HUDEP-2 (cell line): ENCODE measurements at regions not wholly inside any gene's neighbourhood (a gene's known extent, or its start where the extent isn't known, plus 50 kb on each side); places are given as distances from the start of the nearest gene placed in this dataset.
A peak's percentile ranks its signal among the peaks of the same experiment; 100 is the strongest.

ENCODE experiments used
- DNase-seq, 76 experiments: peaks; one replicate each; lab custom pipeline; 2025; ENCODE audit not compliant: unreplicated experiment in 76 of 76; lab: John Stamatoyannopoulos, UW

DNA sequence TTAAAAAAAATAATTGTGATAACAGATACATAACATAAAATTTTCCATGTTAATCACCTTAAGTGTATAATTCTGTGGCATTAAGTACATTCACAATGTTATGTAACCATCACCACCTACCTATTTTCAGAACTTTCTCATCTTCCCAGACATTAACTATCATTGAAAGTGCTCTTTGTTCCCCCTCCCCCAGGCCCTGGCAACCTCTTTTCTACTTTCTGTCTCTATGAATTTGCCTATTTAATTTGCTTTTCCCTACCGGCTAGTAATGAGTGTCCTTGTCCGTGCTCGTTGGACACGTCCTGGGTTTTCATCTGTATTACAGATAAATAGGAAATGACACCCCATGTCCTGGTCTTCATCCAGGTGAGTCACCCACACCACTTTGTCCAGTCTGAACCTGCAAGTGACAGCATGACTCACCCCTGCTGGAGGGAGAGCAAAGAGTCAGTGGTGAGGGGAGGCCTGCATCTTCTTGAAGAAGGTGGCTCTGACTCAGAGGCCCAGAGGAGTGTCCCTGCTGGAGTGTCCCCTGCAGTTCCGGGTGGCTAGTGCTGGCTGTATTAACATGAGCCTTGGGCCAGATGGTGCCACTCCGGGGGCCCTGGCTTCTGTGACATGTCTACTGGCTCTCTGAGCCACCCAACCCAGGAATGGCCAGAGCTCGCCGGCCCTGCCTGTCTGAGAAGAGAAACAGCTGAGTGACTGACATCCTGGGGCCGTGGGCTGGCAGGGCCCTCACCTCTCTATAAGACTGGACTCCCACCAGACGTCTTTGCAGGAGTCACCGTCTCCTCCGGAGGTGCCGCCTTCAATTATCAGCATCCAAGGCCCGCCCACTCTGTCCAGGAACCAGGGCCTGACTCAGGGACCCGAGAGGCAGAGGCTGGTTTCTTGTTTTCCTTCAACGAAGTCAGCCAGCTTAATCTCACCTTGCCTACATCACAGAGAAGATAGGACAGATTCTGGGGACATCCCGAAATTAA lies 503.2 kb upstream of the MKI67 start:
- no peak for DNase-seq

DNA sequence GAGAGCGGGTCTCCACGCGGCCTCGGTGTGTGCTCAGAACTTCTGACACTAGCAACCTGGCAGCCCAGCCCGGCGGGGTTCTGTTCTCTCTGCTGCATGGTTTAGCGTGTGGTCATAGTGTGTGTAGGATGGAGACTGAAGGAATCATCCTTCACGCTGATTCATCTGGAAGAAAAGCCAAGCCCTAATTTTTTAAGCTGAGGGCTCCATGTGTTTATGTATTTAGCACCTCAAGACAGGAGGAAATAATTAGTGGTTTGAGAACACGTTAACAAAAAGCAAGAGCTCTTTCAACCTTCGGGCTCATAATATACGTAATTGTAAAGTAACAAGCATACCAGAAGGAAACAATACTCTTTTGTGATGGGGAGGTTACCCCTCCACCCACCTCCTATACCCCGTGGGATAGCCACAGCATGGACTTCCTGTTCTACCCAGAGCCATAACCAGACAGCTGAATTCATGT lies 504.6 kb upstream of the MKI67 start:
- no peak for DNase-seq

DNA sequence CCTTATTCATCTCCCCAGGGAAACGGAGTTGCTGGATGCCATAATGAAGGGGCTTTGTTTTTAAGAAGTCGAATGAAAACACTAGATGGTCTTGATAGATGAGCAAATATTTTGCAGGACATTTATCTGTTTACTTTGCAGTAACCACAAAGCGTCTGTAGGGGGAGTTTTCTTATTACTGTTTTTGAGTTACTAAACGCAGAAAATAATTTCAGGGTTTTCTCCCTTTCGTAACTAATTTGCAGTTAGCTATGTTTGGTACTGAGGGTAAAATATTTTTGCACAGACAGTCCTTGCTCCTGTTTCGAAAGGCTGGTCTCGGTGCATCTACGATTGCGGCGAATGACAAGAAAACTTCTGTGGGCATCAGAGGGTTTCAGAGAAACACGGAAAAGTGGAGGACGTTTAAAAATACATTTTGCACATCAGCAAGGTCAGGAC lies 505.6 kb upstream of the MKI67 start:
- DNase-seq, result peak in 8 of 76 experiments; percentile 1 to 16 (median 4)

DNA sequence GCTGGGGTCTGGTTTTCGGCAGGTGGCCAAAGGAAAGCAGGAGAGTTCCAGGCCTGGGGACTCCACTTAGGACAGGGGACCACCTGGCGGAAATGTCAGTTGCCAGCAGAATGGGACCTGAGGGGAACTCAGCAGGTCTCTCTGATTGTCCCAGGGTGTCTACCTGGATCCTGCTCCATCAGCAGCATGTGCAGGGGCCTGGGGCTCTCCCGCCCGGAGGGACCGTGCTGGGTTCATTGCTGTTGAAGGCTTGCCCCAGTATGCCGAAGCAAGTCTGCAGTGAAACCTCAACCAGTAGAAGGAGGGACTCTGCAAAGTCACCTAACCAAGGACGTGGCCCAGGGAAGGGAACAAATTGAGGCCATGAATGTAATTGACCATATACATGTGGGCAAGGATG lies 506.5 kb upstream of the MKI67 start:
- DNase-seq, result no peak

DNA sequence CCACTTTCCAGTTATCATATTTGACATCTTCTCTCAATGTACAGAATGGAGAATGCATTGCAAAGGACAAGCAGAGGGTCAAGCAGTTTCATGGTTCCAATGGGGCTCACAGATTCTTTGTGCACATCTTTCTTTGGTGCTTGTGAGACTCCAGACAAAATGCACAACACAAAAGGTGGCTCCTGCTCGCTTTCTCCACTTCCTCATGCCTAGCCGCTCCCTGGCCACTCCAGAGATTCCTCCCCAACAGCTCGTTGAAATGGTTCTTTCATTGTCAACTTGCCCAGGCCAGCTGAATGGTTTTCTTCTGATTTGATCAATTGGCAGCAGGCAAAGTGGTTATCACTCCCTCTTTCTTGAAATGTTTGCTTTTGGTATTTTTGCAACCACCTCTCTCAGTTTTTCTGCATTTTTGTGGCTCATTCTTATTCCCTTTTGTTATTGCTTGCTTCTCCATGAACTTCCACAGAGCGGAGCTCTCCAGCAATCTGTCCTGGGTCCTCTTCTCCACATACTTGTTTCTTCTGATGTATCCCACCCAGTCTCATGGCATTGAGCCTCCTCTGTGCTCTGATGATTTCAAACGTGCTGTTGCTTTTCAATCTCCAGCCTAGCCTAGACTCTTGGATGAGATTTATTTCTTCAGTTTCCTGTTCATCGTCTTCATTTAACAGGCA lies 507.8 kb upstream of the MKI67 start:
- no peak for DNase-seq

DNA sequence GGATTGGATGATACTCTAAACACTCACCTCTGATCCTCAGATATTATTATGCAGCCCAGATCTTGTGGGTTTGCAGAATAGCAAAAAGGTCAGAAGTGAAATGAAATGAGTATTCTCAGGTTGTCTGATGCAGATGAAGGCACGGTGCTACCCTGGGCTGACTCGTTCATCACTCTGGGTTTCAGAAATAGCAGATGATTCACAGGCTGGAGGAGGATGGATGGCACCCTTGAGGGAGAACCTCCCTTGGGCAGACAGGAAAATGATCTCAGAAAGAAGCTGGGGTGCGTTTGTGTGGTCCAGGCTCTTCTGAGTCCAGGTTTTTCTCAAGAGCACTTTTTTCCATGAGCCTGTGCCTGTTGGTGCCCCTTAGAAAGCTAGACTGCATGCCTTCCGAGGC lies 515.8 kb upstream of the MKI67 start:
- no peak for DNase-seq

DNA sequence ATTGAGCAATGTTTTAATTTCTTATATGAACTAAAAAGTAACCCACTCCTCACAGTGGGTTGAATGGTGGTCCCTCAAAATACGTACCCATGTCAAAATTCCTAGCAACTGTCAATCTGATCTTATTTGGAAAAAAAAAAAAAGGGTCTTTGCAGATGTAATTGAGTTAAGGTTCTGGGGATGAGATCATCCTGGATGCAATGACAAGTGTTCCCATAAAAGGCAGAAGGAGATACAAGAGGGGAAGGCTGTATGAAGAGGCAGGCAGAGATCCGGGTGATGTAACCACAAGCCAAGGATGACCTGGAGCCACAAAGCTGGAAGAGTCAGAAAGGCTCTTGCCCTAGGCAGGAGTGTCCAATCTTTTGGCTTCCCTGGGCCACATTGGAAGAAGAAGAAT lies 516.3 kb upstream of the MKI67 start:
- DNase-seq, result no peak

DNA sequence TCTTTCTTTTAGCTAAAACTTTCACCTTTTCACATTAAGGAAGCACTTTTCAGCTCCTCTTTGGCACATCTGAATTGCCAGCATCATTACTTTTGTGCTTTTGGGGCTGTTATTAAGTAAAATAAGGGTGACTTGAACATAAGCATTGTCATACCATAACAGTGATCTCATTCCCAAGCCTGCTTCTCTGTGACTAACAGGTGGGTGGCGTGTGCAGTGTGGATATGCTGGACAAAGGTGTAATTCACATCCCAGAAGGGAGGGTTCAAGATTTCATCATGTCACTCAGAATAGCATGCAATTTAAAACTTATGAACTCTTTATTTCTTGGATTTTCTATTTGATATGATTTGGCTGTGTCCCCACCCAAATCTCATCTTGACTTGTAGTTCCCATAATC lies 517.4 kb upstream of the MKI67 start:
- no peak for DNase-seq

DNA sequence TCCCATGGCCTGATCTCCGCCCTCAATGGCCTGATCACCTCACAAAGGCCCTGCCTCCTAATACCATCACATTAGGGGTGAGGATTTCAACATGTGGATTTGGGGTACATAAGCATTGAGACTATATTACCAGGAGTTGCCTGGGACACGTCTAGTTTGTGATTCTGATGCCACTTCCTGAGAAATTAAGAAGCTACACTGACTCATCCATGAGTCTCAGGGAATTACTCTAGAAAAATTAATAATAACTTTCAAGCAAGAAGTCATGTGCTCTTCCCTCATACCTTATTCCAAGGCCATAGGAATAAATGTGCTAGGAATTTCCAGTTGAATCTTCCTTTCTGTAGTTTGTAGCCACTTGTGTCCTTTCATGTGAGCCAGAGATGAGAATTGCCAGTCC lies 519.3 kb upstream of the MKI67 start:
- DNase-seq, result no peak

DNA sequence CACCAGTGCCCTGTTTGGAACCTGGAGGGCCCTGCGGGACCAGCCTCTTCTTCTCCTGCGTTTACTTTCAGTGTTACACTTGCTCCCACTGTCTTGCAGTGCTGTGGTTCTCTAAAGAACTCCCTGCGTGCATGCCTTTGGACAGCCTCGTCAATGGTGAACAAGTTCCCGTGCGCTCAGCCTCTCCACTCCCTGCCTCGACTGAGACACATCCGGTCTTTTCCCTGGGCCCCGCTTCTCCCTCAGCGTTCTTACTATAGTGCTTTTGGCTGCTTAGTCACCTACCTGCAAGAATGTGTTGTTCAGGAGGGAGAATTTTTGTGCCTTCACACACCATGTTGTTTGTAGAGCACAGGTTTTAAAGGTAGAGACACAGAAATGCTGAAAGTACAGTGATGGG lies 520.7 kb upstream of the MKI67 start:
- DNase-seq, result no peak

DNA sequence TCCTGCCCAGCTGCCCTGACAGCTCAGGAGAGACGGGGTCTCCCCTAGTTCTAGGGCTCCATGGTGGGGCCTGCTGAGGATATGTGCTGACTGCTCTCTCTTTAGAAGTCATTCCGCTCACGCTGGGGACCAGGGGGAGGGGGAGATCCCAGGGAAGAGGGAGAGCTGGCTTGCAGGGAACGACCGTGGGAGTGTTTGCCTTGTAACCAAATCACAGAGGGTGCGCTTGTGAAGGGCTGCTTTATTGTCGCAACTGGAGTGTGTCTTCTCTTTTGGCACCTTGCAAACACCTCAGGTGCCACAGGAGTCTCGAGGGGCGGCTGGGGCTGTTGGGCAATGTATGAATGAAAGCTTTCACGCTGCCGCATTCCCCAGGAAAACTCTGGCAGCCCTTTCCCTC lies 531.3 kb upstream of the MKI67 start:
- DNase-seq, result no peak

DNA sequence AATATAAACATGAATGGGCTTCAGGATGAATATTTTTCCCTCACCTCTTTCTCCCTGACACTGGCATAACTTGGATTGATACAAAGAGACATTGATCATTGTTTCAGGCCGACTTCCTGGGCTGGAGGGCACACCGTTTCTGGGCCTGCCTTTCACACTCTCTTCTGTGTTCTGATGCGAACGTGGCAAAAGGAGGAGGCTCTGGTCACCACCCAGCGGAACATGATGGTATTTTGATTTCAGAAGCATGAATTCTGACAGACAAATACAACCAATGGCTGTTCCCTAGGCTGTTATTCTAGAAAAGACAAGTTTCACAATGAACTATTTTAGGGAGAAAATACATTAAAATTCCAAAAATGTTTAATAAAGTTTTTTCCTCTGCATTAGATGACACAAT lies 534.5 kb upstream of the MKI67 start:
- no peak for DNase-seq

DNA sequence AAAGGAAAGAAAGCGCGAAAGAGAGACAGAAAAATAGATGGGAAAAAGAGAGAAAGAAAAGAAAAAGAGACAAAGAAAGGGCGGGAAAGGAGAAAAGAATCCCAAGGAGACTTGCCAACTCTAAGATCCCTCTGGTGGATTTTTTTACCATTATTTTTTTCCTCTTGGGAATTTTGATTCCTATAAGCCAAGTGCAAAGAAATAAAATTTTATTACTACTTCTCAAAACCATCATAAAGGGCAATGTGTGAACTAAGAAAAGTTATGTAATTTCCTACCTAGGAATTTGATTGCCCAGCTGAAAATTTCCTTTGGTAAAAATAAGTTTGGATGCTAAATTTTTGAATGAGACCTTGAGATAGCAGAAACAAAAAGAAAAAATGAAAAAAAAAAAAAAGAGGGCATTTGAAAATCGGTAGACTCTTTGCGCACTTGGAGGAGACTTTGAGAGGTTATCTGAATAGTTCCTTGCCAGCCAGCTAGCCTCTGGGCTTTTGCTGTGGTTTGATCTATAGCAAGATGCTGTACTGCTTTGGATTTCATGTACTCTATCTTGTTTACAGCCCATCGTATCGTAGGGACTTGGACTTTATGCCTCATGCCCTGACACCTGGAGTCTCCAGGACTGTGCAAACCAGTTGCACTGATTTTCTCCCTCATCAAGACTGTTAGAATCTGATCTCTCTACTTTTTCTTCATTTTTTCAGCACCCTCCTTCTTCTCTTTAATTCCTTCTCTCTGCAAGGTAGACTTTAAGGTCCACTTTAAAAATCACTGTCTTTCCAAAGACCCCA lies 535.4 kb upstream of the MKI67 start:
- DNase-seq, result no peak

DNA sequence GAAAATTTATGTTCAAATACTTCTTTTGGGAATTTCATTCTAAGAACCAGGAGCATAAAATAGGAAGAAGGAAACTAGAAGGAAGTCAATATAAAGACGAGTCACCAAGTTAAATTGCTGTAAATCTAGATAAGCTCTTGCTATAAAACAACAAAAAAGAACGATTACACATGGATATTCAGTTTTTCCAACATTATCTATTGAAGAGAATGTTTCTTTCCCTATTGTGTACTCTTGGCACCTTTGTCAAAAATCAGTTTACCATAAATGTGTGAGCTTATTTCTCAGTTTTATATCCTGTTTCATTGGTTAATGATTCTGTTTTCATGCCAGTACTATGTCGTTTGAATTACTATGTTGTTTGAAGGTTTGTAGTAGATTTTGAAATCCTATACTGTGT lies 536.3 kb upstream of the MKI67 start:
- DNase-seq, result no peak

DNA sequence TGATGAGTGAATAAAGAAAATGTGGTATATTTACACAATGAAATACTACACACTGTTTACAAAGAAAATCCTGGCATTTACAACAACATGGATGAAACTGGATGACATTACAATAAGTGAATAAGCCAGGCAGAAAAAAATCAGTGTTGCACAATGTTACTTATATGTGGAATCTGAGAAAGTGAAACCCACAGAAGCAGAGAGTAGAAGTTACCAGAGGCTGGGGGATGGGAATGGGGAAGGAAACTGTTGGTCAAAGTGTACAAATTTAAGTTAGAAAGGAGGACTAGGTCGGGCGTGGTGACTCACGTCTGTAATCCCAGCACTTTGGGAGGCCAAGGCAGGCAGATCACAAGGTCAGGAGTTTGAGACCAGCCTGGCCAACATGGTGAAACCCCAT lies 538.5 kb upstream of the MKI67 start:
- no peak for DNase-seq

DNA sequence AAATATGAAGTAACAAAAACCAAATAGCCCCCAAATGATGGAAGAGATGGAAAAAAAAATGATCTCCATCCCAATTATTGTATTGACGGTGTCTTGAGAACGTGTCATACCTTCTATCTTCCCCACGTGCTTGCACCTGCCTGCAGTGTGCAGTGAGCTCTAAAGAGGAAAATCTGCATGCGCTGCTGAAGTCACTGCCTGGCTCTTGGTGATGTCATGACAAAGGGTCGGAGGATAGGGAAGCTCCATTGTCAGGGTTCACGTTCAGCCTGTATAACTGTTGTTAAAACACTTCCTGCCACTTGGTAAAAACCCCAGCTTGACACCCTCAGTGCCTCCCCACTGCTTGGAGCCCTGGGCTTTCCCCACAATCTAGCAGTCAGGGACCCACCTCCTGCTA lies 549.2 kb upstream of the MKI67 start:
- DNase-seq, result no peak

DNA sequence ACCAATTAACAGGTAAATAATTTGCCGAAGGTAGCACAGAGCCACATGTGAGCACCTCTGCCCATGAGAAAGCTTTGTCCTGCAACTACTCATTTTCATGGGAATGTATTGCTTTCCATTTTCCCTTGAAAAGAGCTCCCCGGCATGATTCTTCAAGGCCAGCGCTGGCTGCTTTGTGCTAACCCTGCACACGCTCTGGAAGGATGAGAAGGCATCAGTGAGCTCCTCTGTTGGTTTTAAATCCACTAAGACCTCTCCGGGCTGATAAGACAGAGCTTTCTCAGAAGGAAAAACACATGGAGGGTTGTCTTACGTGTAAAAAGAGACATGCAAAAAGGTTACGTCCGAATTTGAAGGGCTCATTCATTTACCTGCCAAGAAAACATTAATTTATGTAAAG lies 553.9 kb upstream of the MKI67 start:
- DNase-seq, result no peak

DNA sequence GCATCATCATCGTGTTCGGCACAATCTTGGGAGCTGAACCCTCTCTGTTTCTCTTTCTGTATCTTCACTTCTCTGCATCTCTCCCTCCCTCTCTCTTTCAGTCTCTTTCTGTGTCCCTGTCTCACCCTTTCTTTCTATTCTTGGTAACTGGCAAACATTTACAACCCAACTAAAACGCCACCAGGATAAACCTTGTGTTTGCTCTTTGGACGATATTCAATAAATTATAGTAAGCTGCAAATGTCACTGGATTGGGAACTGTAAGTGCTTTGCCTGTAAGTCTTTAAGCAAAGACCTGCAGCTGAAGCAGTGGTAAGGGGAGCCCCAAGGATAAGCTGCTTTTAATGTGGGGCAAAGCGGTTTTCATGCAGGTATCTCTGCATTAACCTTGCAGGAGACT lies 558.0 kb upstream of the MKI67 start:
- DNase-seq, result no peak

DNA sequence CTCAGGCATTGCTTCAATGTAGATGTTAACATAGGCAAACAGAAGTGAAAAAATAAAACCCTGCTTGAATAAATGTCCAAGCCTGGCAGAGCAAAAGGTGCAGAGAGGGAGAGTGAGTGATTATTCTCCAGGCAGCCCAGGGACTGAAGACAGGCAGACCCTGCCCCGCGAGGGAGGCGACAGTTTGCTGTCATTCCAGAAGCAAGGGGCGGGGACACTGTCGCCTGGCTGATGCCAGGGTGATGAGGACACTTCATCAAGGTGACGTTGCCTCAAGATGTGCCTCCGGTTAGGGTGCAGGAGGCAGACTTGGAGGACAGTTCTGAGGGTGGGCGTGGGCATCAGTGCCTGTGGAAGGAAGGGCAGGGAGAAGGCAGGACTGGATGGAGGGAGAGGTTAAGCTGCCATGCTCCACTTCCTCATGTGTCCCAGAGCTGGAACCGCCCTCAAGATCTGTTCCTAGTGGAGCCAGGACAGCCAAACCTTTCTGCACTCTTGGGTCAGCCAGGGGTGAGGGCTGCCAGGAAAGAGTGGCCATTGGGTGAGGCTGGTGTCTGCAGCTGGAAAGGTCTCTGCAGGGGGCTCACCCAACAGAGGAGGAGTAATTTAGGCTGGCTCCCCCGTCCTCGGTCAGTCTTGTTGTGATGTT lies 560.5 kb upstream of the MKI67 start:
- DNase-seq, result no peak

DNA sequence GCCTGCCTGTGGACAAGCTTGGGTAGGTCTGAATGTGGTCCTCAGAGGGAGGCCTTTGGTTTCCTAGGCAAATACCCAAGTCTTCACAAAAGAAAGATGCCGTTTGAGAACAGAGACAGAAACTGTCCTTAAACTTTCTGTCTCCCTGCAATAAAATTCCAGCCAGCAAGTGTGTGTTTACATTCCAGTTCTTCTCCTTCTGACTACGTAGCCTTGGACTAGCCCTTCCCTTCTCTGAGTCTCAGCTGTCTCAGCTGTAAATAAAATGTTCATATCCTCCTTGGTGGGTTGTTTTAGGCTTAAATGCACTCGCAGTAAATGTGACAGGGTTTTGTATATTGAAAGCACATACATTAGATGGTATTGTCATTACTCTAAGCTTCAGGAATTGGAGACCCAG lies 561.2 kb upstream of the MKI67 start:
- no peak for DNase-seq
